Tibial nerve (tissue), 4 donors: ENCODE measurements at regions not wholly inside any gene's neighbourhood (a gene's known extent, or its start where the extent isn't known, plus 50 kb on each side); places are given as distances from the start of the nearest gene placed in this dataset.

Source experiments
- CTCF ChIP-seq, 5 experiments: fragments of 200-600 bp in 3 of 5; fragments of 450-650 bp in 2 of 5; sonication (generic) in 3 of 5; IDR thresholded peaks; one replicate each; pipeline ENCODE4 v1.5.1; 2016 to 2019; ENCODE audit warnings: antibody characterized with exemption in 5 of 5, mild to moderate bottlenecking in 3 of 5, moderate library complexity in 2 of 5
- EP300 ChIP-seq, 2 donors: sonication (generic); formaldehyde crosslinking; IDR thresholded peaks; one replicate each; pipeline ENCODE4 v1.6.1; 2017; ENCODE audit warnings: antibody characterized with exemption in 2 of 2, mild to moderate bottlenecking in 1 of 2
- POLR2A ChIP-seq, 2 donors: fragments of 450-650 bp; IDR thresholded peaks; one replicate each; pipeline ENCODE4 v1.6.1; 2017; ENCODE audit warnings: antibody characterized with exemption in 2 of 2, mild to moderate bottlenecking in 2 of 2, moderate library complexity in 2 of 2

- no peak for TF ChIP-seq POLR2A (IDR thresholded peaks at IDR 0.05)
- TF ChIP-seq CTCF (IDR thresholded peaks at IDR 0.05) = no peak
- TF ChIP-seq EP300 (IDR thresholded peaks at IDR 0.05) = no peak
Observed at GRCh38 chr11:97974798-97975498, 1045.8 kb upstream of the CNTN5 start.
